ENCODE measurements at regions not wholly inside any gene's neighbourhood (a gene's known extent, or its start where the extent isn't known, plus 50 kb on each side); places are given as distances from the start of the nearest gene placed in this dataset.

- TF ChIP-seq CTCF (IDR thresholded peaks at IDR 0.05) = no peak
- no peak for TF ChIP-seq POLR2A (IDR thresholded peaks at IDR 0.05)
- intact Hi-C loops (cut with DNase I; ENCODE audit: low total_unique reads) = no loop called here
- 82 to 88% methylated on average over 5 of the region's 5 CpGs for WGBS, 2 donors
- DNase-seq (ENCODE audit: low spot score in 2 of 2) = no peak
- no peak overlapping the region for H3K4me3 ChIP-seq (ENCODE audit: low read depth, poor library complexity, severe bottlenecking)
Observed at GRCh38 chr1:188302746-188303145, 1474.0 kb downstream of the PLA2G4A start.

GRCh38 chr1:188314557-188315137, 1485.9 kb downstream of the PLA2G4A start:
- no peak overlapping the region for H3K4me3 ChIP-seq (ENCODE audit: low read depth, poor library complexity, severe bottlenecking)
- no peak for DNase-seq (ENCODE audit: low spot score in 2 of 2)
- intact Hi-C loops (cut with DNase I; ENCODE audit: low total_unique reads) = no loop called here
- no peak for TF ChIP-seq CTCF (IDR thresholded peaks at IDR 0.05)
- TF ChIP-seq POLR2A (IDR thresholded peaks at IDR 0.05) = no peak

GRCh38 chr1:188317894-188318293, 1489.1 kb downstream of the PLA2G4A start:
- TF ChIP-seq POLR2A (IDR thresholded peaks at IDR 0.05) (no peak), CTCF (IDR thresholded peaks at IDR 0.05) (no peak)
- intact Hi-C loops (cut with DNase I; ENCODE audit: low total_unique reads) = no loop called here
- H3K4me3 ChIP-seq (ENCODE audit: low read depth, poor library complexity, severe bottlenecking) = no peak overlapping the region
- no peak for DNase-seq (ENCODE audit: low spot score in 2 of 2)

- intact Hi-C loops (cut with DNase I; ENCODE audit: low total_unique reads) = no loop called here
- TF ChIP-seq CTCF (IDR thresholded peaks at IDR 0.05) (no peak), POLR2A (IDR thresholded peaks at IDR 0.05) (no peak)
- H3K4me3 ChIP-seq (ENCODE audit: low read depth, poor library complexity, severe bottlenecking) = no peak overlapping the region
- WGBS, 2 donors = 79 to 91% methylated on average over 3 of the region's 3 CpGs
- no peak for DNase-seq (ENCODE audit: low spot score in 2 of 2)
Observed at GRCh38 chr1:188325211-188325610, 1496.5 kb downstream of the PLA2G4A start.

GRCh38 chr1:188343914-188344313, 1515.2 kb downstream of the PLA2G4A start:
- TF ChIP-seq CTCF (IDR thresholded peaks at IDR 0.05) (no peak), POLR2A (IDR thresholded peaks at IDR 0.05) (no peak)
- H3K4me3 ChIP-seq (ENCODE audit: low read depth, poor library complexity, severe bottlenecking) = no peak overlapping the region
- WGBS, 2 donors = 81 to 91% methylated on average over 1 of the region's 1 CpG
- no peak for DNase-seq (ENCODE audit: low spot score in 2 of 2)
- intact Hi-C loops (cut with DNase I; ENCODE audit: low total_unique reads) = no loop called here

- intact Hi-C loops (cut with DNase I; ENCODE audit: low total_unique reads) = no loop called here
- H3K4me3 ChIP-seq (ENCODE audit: low read depth, poor library complexity, severe bottlenecking) = no peak overlapping the region
- no peak for TF ChIP-seq CTCF (IDR thresholded peaks at IDR 0.05)
- no peak for TF ChIP-seq POLR2A (IDR thresholded peaks at IDR 0.05)
- no peak for DNase-seq (ENCODE audit: low spot score in 2 of 2)
- WGBS, 2 donors = 56 to 69% methylated on average over 2 of the region's 2 CpGs
Observed at GRCh38 chr1:188350104-188350503, 1521.4 kb downstream of the PLA2G4A start.
